BJ (cell line): ENCODE measurements at regions not wholly inside any gene's neighbourhood (a gene's known extent, or its start where the extent isn't known, plus 50 kb on each side); places are given as distances from the start of the nearest gene placed in this dataset.

Experiments
- CTCF ChIA-PET: fragments of 350-600 bp; formaldehyde crosslinking; extraction: SDS; loops from one replicate; lab custom pipeline; 2021; ENCODE audit warnings: antibody characterized with exemption, inconsistent platforms; lab: Yijun Ruan, JAX
- POLR2A ChIA-PET: fragments of 300-600 bp; sonication (Branson Sonifier 250); formaldehyde crosslinking; extraction: SDS; loops from one replicate; lab custom pipeline; 2021; ENCODE audit warnings: antibody characterized with exemption; lab: Charles Lee
- DNase-seq: peaks from one replicate; pipeline ENCODE4 v3.0.0-alpha.2; 2011; ENCODE audit warnings: low read depth
- H3K27me3 ChIP-seq: 2 replicates; pipeline ENCODE4 v1.6.0; 2011; ENCODE audit warnings: low read length; ENCODE audit not compliant: control insufficient read depth, insufficient read depth
- H3K36me3 ChIP-seq: 2 replicates; pipeline ENCODE4 v1.5.1; 2011; ENCODE audit warnings: low read length; ENCODE audit not compliant: control insufficient read depth, insufficient read depth
- H3K4me3 ChIP-seq: 2 replicates; pipeline ENCODE4 v1.5.1; 2011; ENCODE audit warnings: low read depth, mild to moderate bottlenecking, control low read depth, low read length
- TF ChIP-seq, protein P1 (sequence below): IDR thresholded peaks from 2 replicates; pipeline ENCODE4 v1.5.1; 2011; ENCODE audit warnings: low read depth, mild to moderate bottlenecking, control low read depth, inconsistent platforms, low read length, moderate library complexity; ENCODE audit not compliant: insufficient read depth

- ChIA-PET POLR2A (no interaction called here), CTCF (no interaction called here)
- no peak for DNase-seq
- Histone ChIP-seq H3K36me3 (no peaks in the 10 kb centered on the region), H3K4me3 (no peak overlapping the region), H3K27me3 (no peaks in the 10 kb centered on the region)
- TF ChIP-seq, protein P1, sequence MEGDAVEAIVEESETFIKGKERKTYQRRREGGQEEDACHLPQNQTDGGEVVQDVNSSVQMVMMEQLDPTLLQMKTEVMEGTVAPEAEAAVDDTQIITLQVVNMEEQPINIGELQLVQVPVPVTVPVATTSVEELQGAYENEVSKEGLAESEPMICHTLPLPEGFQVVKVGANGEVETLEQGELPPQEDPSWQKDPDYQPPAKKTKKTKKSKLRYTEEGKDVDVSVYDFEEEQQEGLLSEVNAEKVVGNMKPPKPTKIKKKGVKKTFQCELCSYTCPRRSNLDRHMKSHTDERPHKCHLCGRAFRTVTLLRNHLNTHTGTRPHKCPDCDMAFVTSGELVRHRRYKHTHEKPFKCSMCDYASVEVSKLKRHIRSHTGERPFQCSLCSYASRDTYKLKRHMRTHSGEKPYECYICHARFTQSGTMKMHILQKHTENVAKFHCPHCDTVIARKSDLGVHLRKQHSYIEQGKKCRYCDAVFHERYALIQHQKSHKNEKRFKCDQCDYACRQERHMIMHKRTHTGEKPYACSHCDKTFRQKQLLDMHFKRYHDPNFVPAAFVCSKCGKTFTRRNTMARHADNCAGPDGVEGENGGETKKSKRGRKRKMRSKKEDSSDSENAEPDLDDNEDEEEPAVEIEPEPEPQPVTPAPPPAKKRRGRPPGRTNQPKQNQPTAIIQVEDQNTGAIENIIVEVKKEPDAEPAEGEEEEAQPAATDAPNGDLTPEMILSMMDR = no peak
Measured at GRCh38 chr4:181350615-181351415, 892.4 kb upstream of the TENM3 start.

- TF ChIP-seq, protein P1 = no peak
- no peak for DNase-seq
- no peaks in the 10 kb centered on the region for H3K36me3 ChIP-seq
- CTCF ChIA-PET = no interaction called here
- POLR2A ChIA-PET = no interaction called here
- no peak overlapping the region for H3K4me3 ChIP-seq
- H3K27me3 ChIP-seq = no peaks in the 10 kb centered on the region
Measured at GRCh38 chr4:181364504-181364903, 878.7 kb upstream of the TENM3 start.

DNA sequence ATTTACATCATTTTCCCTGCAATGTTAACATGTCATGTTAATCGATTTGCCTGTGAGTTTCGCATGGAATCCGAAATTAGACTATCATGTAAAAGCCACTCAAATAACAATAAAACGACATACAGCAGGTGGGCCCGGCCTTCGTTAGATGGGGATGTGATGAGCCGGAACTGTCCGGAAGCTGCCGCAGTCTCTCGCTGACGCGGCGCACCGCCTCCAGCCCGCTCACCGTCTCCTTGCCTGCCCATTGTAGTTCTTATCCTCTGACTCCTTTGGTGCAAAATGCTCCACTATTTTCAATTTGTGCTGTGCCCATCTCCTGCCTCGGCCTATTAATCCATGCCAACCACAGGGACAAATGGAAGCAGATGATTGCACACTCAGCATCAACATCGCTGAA is 877.5 kb upstream of the TENM3 start:
- ChIA-PET CTCF (no interaction called here), POLR2A (no interaction called here)
- Histone ChIP-seq H3K27me3 (no peaks in the 10 kb centered on the region), H3K36me3 (no peaks in the 10 kb centered on the region), H3K4me3 (no peak overlapping the region)
- DNase-seq = no peak
- TF ChIP-seq, protein P1 = no peak

GRCh38 chr4:181372014-181372413 is 871.2 kb upstream of the TENM3 start:
- Histone ChIP-seq H3K4me3 (no peak overlapping the region), H3K36me3 (no peaks in the 10 kb centered on the region), H3K27me3 (no peaks in the 10 kb centered on the region)
- ChIA-PET POLR2A (no interaction called here), CTCF (interaction anchor here (0.8 kb wide), 1 partner anchor 17 kb away, joined by 3 read pairs; no protein-coding TSS in a partner anchor)
- TF ChIP-seq, protein P1 = no peak
- no peak for DNase-seq

- DNase-seq = no peak
- H3K27me3 ChIP-seq = no peaks in the 10 kb centered on the region
- TF ChIP-seq, protein P1 = no peak
- H3K4me3 ChIP-seq = no peak overlapping the region
- ChIA-PET CTCF (no interaction called here), POLR2A (no interaction called here)
- no peaks in the 10 kb centered on the region for H3K36me3 ChIP-seq
Measured at GRCh38 chr4:181376058-181376457, 867.1 kb upstream of the TENM3 start.
